Prostate gland (tissue), 2 donors: ENCODE measurements at regions not wholly inside any gene's neighbourhood (a gene's known extent, or its start where the extent isn't known, plus 50 kb on each side); places are given as distances from the start of the nearest gene placed in this dataset.

Source experiments
- POLR2A ChIP-seq: fragments of 450-650 bp; IDR thresholded peaks from one replicate; pipeline ENCODE4 v1.6.1; 2016; ENCODE audit warnings: antibody characterized with exemption, mild to moderate bottlenecking
- TF ChIP-seq, protein P1 (sequence below), 4 experiments: fragments of 200-600 bp in 2 of 4; fragments of 450-650 bp in 2 of 4; sonication (generic) in 2 of 4; IDR thresholded peaks; 1 replicate in 3 of 4; 2 replicates in 1 of 4; pipeline ENCODE4 v1.5.1; 2016 to 2019; ENCODE audit warnings: antibody characterized with exemption in 4 of 4, mild to moderate bottlenecking in 2 of 4, moderate library complexity in 2 of 4

GRCh38 chr11:69209421-69210309 is 53.9 kb downstream of the SMIM38 start:
- TF ChIP-seq, protein P1, sequence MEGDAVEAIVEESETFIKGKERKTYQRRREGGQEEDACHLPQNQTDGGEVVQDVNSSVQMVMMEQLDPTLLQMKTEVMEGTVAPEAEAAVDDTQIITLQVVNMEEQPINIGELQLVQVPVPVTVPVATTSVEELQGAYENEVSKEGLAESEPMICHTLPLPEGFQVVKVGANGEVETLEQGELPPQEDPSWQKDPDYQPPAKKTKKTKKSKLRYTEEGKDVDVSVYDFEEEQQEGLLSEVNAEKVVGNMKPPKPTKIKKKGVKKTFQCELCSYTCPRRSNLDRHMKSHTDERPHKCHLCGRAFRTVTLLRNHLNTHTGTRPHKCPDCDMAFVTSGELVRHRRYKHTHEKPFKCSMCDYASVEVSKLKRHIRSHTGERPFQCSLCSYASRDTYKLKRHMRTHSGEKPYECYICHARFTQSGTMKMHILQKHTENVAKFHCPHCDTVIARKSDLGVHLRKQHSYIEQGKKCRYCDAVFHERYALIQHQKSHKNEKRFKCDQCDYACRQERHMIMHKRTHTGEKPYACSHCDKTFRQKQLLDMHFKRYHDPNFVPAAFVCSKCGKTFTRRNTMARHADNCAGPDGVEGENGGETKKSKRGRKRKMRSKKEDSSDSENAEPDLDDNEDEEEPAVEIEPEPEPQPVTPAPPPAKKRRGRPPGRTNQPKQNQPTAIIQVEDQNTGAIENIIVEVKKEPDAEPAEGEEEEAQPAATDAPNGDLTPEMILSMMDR (IDR thresholded peaks at IDR 0.05), result no peak
- TF ChIP-seq POLR2A, result no peak
